Right kidney (tissue), 1 donor: ENCODE measurements at regions not wholly inside any gene's neighbourhood (a gene's known extent, or its start where the extent isn't known, plus 50 kb on each side); places are given as distances from the start of the nearest gene placed in this dataset.
"Not testable (repeated sequence)": the region's sequence is repeated elsewhere in the genome, so short reads cannot be mapped to it uniquely, and the experiment has no call there.

ENCODE experiments used
- DNase-seq: peaks from one replicate; pipeline ENCODE4 v3.0.0-alpha.2; 2016

DNA sequence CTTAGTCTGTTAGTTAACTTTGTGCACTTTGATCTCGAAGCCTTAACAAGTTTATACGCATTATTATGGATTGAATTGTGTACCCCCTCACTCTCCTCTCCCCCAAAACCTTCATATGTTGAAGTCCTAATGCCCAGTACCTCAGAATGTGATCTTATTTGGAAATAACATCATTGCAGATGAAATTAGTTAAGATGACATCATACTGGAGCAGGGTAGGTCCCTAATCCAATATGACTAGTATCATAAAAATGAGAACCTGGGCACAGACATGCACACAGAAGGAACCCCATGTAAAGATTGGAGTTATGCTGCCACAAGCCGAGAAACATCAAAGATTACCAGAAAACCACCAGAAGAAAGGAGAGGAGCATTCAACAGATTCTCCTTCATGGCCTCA, 85.8 kb upstream of the TSC22D1 start:
- DNase-seq: no peak

DNA sequence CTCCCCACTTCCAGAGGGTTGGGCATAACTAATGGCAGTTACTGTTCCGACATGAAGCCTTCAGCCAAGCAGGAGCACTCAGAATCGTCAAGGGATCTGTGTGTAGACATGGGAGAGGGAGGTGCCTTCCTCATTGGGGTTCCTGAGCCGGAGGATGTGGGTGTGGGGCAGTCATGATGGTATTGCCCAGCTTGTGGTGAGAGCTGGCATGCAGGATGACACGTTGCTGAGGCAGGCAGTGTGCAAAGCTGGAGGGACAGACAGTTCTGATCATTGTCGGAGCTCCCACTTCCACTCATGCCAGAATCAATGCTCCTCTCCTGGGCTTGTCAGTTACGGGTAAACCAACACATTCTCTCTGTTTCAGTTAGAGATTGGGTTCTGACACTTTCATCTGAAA, 83.9 kb upstream of the TSC22D1 start:
- DNase-seq: no peak

DNA sequence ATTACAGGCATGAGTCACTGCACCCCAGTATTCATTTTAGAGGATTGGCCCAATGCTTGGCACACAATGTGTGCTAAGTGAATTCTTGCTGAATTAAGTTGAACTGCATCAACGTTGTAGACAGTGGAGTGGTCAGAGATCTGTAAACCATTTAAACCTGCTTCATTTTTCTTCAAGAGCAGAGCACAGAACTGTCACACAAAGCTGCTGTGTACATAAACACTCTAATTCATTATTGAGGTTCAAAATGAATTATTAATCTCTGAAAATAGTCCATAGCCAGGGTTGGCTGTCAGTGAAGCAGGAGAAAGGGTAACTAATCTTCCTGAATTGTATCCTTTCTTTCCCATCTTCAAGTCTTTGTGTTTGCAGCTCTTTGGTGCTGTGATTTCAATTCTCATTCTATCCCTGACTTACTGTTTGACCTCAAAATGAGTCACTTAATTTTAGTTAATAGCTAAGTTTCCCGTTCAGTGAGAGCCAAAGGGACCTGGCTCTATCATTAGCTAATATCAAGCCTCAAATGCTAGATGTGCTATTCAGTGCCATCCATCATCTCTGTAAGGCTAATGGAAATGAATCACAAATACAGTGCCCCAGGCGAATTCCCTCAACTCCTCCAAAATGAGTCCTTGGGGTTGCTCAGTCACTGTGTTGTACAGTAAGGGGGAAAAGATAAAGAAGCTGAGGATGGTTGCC, 77.0 kb upstream of the TSC22D1 start:
- no peak for DNase-seq

DNA sequence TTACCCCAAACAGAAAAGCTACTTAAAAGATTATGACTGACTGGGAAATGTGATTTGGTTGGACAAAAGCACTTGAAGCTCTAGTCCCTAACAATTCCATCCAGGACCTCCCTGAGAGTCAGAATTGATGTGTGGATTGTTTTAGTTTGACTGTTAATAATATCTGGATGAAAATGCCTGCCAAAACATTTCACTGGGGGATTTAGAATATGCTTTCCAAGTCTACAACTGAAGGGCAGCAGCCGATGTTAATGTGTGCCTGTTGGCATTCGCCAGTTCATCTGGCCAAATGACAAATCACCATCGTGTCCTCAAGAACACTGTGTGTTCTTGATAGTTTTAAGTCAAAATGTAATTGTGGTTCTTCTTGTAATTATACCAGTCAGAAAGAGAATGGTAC, 76.0 kb upstream of the TSC22D1 start:
- DNase-seq: no peak

DNA sequence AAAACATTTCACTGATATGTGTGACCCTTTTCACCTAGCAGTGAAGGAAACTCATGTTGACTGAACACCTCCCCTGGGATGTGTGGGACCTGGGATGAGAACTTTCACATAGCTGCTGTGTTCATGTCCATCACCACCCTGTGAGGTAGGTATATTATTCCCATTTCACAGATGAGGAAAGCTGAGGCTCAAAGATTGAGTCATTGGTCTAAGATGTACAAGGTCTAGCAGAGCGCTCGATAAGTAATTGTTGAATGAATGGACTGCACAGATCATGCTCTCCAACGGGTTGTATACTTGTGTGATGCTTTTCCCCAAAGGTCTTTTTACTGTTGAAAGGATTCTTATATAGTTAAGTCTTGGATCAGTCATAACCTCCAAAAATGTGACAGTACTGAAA, 75.6 kb upstream of the TSC22D1 start:
- DNase-seq: no peak

DNA sequence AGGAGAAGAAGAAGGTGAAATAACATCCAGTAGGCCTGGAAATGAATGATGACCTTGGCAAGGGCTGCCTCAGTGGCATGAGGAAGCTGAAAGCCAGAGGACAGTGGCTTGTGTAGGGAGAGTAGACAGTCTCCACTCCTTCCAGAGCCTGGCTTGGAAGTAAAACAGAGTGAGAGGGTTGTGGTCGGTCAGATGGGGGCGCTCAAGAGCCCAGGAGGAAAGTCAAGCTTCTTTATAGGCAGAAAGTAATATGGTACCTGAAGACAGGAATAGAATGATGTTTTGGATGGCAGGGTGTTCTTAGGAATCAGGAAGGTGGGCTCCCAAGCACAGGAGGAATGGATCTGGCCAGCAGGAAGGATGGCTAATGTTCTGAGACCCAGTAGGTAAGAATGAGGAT, 75.1 kb upstream of the TSC22D1 start:
- no peak for DNase-seq

DNA sequence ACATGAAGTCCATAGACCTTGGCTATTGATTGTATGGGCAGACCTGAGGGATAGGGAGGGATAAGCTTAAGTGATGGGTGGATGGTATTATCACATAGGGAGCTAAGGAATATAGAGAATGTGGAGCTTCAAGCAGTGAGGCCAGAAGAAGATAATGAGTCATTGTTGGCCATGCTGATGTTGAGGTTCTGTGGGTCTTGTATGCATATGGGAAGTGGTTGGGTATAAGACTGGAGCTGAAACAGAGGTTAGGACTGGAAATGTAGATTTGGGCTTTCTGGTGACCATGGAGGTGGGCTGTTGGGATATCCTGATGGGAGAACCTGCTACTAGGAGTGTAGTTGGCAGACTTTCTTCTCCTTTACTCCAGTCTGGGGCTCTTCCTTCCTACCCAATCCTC, 73.7 kb upstream of the TSC22D1 start:
- DNase-seq: no peak

DNA sequence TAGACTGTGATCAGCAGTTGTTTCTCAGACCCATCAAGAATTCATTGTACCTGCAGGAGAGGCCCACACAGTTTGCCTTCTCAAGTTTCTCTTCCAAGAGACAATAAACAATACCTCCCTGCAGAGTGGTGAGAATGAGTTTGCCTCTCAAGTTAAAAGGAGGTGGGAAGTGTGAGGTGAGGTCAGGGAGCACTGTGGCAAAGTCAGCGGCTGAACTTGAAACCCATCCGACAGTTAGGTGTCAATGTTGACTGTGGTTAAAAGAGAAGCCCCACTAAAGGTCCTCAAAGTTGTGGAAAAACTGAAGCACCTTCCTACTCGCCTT, 72.9 kb upstream of the TSC22D1 start:
- peak; percentile 41 for DNase-seq

DNA sequence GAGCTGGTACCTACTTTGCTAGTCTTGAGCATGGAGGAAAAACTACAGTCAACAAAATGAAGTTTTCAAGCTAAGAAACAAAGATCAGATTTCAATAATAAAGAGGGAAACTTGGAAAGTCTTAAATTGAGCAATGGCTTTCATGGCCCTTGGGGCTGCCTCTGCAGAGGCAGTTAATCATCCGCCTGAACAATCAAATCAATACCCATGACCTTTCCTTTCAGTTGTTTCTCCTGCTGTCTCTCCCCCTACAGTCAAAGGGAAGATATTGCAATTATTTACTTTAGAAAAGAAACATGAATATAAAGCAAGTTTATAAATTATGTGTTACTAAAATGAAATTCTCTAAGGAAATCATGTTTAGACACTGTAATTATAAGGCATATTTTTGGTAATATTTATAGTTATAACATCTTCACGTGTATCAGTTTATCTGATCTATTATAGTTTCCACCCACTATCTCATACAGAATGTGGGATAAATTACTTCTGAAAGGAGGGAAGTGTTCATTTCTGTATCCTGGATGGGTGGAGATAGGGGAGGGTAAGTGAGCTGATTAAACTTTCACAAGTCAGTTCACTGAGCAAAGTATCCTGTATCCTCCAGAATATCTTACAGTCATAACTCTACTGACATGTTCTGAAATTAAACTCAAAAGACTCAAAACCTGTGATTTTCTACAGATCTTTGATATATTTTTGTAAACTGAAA, 72.4 kb upstream of the TSC22D1 start:
- DNase-seq: peak; percentile 35

DNA sequence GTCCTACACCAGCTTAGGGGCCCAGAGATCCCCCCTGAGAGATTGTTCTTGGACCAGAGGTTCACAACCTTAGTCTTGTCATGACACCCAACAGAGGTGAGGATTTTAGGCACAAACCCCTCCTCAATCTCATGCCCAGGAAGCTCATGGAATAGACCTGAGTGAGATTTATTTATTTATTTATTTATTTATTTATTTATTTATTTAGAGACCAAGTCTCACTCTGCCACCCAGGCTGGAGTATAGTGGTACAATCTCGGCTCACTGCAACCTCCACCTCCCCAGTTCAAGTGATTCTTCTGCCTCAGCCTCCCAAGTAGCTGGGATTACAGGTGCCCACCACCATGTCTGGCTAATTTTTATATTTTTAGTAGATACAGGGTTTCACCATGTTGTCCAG, 71.4 kb upstream of the TSC22D1 start:
- not testable (repeated sequence) for DNase-seq

DNA sequence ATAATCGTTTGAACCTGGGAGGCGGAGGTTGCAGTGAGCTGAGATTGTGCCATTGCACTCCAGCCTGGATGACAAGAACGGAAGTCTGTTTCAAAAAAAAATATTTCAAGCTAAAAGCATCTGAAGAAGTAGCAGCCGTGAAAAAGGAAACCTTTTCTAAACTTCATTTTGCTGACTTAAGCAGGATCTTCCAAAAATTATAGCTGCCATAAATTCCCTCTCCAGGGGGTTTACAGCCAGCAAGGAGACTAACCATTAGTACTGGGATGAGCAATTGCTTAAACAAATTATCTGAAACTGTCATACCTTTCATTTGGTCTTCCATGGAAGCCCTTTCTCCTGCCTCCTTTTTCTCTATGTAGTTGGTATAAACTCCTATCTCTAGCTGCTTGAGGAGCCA, 69.9 kb upstream of the TSC22D1 start:
- no peak for DNase-seq

DNA sequence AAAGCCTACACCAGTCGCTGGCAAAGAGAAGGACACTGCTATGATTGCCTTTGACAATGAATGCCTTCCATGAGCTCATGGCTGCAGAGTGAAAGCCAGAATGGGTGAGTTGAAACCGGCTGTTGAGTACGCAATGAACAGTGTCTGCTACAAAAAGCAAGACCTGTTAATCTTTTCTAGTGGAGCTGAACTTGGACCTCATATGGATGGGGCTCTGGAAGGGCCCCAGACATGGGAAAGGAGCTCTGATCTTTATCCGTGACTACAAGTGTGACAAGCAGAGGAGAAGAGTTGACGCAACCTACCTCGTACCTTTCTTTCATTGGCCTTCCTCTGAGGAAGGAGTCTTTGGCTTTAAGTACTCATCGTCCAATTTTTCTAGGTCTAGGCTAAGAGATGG, 67.1 kb upstream of the TSC22D1 start:
- DNase-seq: no peak

DNA sequence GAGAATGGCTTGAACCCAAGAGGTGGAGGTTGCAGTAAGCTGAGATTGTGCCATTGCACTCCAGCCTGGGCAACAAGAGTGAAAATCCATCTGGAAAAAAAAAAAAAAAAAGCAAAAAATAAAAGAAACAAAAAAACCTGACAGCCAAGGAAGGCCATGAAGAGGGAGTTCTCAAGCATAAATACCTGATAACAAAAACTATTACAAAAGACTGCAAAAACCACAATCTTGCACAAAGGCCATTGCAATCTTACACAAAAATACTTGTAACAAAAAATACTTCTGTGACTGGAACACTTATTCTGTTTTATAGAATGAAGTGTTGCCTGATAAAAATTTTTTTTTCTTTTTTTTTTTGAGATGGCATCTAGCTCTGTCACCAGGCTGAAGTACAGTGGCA, 61.5 kb upstream of the TSC22D1 start:
- DNase-seq: no peak

DNA sequence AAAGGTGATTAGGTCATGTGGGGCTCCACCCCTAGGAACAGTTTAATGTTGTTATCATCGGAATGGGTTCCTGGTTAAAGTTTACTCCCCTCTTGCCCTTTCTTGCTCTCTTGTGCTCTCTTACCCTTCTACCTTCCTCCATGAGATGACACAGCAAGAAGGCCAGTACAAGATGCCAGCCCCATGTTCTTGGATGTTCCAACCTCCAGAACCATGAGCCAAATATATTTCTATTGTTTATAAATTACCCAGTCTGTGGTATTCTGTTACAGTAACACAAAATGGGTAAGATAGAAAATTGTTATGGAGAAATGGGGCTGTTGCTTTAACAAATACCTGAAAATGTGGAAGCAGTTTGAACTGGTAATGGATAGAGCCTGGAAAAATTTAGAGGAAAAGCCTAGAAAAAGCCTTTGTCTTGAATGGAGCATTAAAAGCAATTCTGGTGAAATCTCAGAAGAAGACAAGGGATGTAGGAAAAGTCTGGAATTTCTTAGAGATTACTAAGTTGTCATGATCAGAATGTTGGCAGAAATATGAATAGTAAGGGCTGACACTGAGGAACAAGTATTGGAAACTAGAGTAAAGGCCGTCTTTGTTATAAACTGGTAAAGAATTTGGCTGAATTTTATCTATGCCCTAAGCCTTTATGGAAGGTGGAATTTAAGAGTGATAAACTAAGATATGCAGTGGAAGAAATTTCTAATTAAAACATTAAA, 53.5 kb upstream of the TSC22D1 start:
- no peak for DNase-seq

DNA sequence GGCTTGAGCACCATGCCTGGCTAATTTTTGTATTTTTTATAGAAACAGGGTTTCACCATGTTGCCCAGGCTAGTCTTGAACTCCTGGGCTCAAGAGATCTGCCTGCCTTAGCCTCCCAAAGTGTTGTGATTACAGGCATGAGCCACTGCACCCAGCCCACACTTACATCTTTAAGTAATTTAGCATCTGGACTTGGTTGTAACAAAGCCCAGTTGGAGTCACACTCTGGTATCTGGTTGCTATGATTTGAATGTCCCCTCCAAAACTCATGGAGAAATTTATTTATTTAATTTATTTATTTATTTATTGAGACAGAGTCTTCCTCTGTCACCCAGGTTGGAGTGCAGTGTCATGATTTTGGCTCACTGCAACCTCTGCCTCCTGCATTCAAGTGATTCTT, 52.7 kb upstream of the TSC22D1 start:
- DNase-seq: not testable (repeated sequence)

DNA sequence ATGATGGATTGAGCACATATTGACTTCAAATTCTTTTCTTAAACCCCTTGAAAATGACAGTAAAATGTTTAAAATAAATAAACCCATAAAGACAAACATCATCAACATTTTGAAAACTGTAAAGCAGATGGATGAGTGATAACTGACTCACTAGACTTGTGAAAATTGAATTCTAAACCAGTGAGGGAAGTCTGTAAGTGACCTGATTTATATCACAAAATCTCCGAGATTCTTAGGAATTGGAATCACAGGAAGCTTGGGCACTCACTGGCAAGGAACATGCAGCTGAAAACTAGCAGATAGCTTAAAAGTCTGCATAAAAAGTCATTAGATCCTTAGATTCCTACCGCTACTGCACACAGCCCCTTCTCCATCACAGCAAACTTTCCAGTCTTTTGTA, 51.3 kb upstream of the TSC22D1 start:
- no peak for DNase-seq

DNA sequence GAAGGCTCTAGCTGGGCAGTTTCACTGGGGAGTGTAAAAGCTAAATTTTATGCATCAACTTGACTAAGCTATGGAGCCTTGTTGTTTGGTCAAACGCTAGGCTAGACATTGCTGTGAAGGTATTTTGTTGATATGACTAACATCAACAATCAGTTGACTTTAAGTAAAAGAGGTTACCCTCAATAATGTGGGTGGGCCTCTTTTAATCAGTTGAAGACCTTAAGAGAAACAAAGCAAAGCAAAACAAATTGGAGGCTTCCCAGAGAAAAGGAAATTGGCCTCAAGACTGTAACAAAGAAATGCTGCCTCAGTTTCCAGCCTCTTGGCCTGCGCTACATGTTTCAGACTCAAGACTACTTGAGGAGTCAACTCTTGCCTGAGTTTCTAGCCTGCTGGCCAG, 50.0 kb upstream of the TSC22D1 start:
- no peak for DNase-seq
